HCT116 (cell line): ENCODE measurements at regions not wholly inside any gene's neighbourhood (a gene's known extent, or its start where the extent isn't known, plus 50 kb on each side); places are given as distances from the start of the nearest gene placed in this dataset.

ENCODE experiments used
- EZH2 ChIP-seq: fragments of 200-600 bp; sonication (generic); IDR thresholded peaks from 2 replicates; pipeline ENCODE4 v1.6.1; 2017; ENCODE audit warnings: antibody characterized with exemption, mixed run types
- ZFX ChIP-seq: fragments of 450-650 bp; IDR thresholded peaks from 2 replicates; pipeline ENCODE4 v1.6.1; 2017
- TF ChIP-seq, protein P1 (sequence below): IDR thresholded peaks from 2 replicates; pipeline ENCODE4 v1.6.1; 2012
- TF ChIP-seq, protein P2 (sequence below), 3 experiments: fragments of 200-600 bp in 1 of 3; sonication (generic) in 1 of 3; IDR thresholded peaks in 2 of 3; conservative IDR thresholded peaks in 1 of 3; 2 replicates each; pipeline ENCODE4 v1.5.1; 2012 to 2017; ENCODE audit warnings: low read depth in 2 of 3, low read length in 2 of 3, antibody characterized with exemption in 1 of 3, borderline replicate concordance in 1 of 3, control low read depth in 1 of 3, mild to moderate bottlenecking in 1 of 3, mixed read lengths in 1 of 3, mixed run types in 1 of 3, moderate library complexity in 1 of 3; ENCODE audit not compliant: insufficient read depth in 1 of 3
- TF ChIP-seq, protein P3 (sequence below): IDR thresholded peaks from 2 replicates; pipeline ENCODE4 v1.6.1; 2012; ENCODE audit warnings: low read depth

DNA sequence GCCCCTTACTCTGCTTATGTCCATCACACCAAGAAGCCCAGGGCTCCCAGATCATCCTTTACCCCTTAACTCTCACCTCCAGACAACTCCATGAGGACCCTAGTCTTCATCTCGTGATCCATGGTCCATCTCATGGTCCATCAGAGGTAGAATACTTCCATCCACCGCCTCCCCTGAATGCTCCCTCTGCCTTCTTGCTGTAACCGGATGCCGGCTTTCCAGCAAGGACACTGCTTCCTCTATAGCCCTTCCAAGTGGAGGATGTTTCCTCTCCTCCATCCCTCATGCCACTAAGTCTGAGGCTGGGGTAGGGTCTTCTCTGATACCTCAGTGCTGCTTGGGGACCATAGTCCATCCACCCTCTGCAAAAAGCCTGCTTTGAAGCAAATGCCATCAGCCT, 118.6 kb upstream of the SIX2 start:
- TF ChIP-seq, protein P1, sequence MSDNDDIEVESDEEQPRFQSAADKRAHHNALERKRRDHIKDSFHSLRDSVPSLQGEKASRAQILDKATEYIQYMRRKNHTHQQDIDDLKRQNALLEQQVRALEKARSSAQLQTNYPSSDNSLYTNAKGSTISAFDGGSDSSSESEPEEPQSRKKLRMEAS = no peak
- no peak; the same call in 1 of the 2 replicates for TF ChIP-seq ZFX
- no peak for TF ChIP-seq EZH2
- TF ChIP-seq, protein P2, sequence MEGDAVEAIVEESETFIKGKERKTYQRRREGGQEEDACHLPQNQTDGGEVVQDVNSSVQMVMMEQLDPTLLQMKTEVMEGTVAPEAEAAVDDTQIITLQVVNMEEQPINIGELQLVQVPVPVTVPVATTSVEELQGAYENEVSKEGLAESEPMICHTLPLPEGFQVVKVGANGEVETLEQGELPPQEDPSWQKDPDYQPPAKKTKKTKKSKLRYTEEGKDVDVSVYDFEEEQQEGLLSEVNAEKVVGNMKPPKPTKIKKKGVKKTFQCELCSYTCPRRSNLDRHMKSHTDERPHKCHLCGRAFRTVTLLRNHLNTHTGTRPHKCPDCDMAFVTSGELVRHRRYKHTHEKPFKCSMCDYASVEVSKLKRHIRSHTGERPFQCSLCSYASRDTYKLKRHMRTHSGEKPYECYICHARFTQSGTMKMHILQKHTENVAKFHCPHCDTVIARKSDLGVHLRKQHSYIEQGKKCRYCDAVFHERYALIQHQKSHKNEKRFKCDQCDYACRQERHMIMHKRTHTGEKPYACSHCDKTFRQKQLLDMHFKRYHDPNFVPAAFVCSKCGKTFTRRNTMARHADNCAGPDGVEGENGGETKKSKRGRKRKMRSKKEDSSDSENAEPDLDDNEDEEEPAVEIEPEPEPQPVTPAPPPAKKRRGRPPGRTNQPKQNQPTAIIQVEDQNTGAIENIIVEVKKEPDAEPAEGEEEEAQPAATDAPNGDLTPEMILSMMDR (IDR thresholded peaks at IDR 0.05 in 2 of 3, conservative IDR thresholded peaks at IDR 0.05 in 1 of 3; ENCODE audit: borderline replicate concordance in 1 of 3, insufficient read depth in 1 of 3, low read depth in 2 of 3, low read length in 2 of 3) = no peak
- TF ChIP-seq, protein P3, sequence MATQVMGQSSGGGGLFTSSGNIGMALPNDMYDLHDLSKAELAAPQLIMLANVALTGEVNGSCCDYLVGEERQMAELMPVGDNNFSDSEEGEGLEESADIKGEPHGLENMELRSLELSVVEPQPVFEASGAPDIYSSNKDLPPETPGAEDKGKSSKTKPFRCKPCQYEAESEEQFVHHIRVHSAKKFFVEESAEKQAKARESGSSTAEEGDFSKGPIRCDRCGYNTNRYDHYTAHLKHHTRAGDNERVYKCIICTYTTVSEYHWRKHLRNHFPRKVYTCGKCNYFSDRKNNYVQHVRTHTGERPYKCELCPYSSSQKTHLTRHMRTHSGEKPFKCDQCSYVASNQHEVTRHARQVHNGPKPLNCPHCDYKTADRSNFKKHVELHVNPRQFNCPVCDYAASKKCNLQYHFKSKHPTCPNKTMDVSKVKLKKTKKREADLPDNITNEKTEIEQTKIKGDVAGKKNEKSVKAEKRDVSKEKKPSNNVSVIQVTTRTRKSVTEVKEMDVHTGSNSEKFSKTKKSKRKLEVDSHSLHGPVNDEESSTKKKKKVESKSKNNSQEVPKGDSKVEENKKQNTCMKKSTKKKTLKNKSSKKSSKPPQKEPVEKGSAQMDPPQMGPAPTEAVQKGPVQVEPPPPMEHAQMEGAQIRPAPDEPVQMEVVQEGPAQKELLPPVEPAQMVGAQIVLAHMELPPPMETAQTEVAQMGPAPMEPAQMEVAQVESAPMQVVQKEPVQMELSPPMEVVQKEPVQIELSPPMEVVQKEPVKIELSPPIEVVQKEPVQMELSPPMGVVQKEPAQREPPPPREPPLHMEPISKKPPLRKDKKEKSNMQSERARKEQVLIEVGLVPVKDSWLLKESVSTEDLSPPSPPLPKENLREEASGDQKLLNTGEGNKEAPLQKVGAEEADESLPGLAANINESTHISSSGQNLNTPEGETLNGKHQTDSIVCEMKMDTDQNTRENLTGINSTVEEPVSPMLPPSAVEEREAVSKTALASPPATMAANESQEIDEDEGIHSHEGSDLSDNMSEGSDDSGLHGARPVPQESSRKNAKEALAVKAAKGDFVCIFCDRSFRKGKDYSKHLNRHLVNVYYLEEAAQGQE = no peak
